GM10266 (cell line): ENCODE measurements at regions not wholly inside any gene's neighbourhood (a gene's known extent, or its start where the extent isn't known, plus 50 kb on each side); places are given as distances from the start of the nearest gene placed in this dataset.

Experiments
- DNase-seq: peaks from one replicate; pipeline ENCODE4 v3.0.0; 2012; ENCODE audit errors: extremely low spot score
- CTCF ChIP-seq: IDR thresholded peaks from 2 replicates; pipeline ENCODE4 v1.5.1; 2012; ENCODE audit warnings: mild to moderate bottlenecking, low read depth; ENCODE audit not compliant: control insufficient read depth, insufficient read depth; ENCODE audit errors: missing control alignments

- TF ChIP-seq CTCF = no peak
- DNase-seq = no peak
Measured at GRCh38 chr5:21663082-21663481, 1190.1 kb downstream of the CDH12 start.

- TF ChIP-seq CTCF = no peak
- no peak for DNase-seq
Measured at GRCh38 chr5:21661184-21661583, 1192.0 kb downstream of the CDH12 start.

GRCh38 chr5:21654556-21654955 is 1198.6 kb downstream of the CDH12 start:
- no peak for DNase-seq
- TF ChIP-seq CTCF = no peak

- no peak for TF ChIP-seq CTCF
- no peak for DNase-seq
Measured at GRCh38 chr5:21649969-21650368, 1203.2 kb downstream of the CDH12 start.

GRCh38 chr5:21646469-21646868 is 1206.7 kb downstream of the CDH12 start:
- no peak for DNase-seq
- TF ChIP-seq CTCF = no peak

GRCh38 chr5:21644032-21644431 is 1209.1 kb downstream of the CDH12 start:
- DNase-seq = no peak
- TF ChIP-seq CTCF = no peak

GRCh38 chr5:21642312-21642711 is 1210.8 kb downstream of the CDH12 start:
- DNase-seq = no peak
- no peak for TF ChIP-seq CTCF
